AG09319 (cell line): ENCODE measurements at regions not wholly inside any gene's neighbourhood (a gene's known extent, or its start where the extent isn't known, plus 50 kb on each side); places are given as distances from the start of the nearest gene placed in this dataset.

ENCODE experiments used
- DNase-seq: peaks from one replicate; pipeline ENCODE4 v3.0.0-alpha.2; 2010; ENCODE audit warnings: low read depth; ENCODE audit errors: extremely low read depth
- CTCF ChIP-seq: IDR thresholded peaks from 2 replicates; pipeline ENCODE4 v1.5.1; 2011; ENCODE audit warnings: low read depth, mild to moderate bottlenecking, inconsistent platforms, low read length, moderate library complexity

GRCh38 chr12:43008953-43009845 is 419.7 kb upstream of the PRICKLE1 start:
- no peak for DNase-seq
- TF ChIP-seq CTCF: no peak

GRCh38 chr12:43004908-43005307 is 415.4 kb upstream of the PRICKLE1 start:
- no peak for DNase-seq

GRCh38 chr12:43004141-43004540 is 414.6 kb upstream of the PRICKLE1 start:
- no peak for TF ChIP-seq CTCF
- DNase-seq: no peak

More at GRCh38 chr12:43004908-43005307, 415.4 kb upstream of the PRICKLE1 start:
- no peak for TF ChIP-seq CTCF

GRCh38 chr12:42996869-42997431 is 407.4 kb upstream of the PRICKLE1 start:
- no peak for TF ChIP-seq CTCF
- DNase-seq: no peak

GRCh38 chr12:42992826-42993225 is 403.3 kb upstream of the PRICKLE1 start:
- DNase-seq: no peak
- TF ChIP-seq CTCF: no peak

GRCh38 chr12:42990387-42990786 is 400.8 kb upstream of the PRICKLE1 start:
- no peak for DNase-seq
- no peak for TF ChIP-seq CTCF

- no peak for TF ChIP-seq CTCF
- DNase-seq: no peak
Measured at GRCh38 chr12:42987216-42987650, 397.7 kb upstream of the PRICKLE1 start.
